NK-92 (cell line): ENCODE measurements at regions not wholly inside any gene's neighbourhood (a gene's known extent, or its start where the extent isn't known, plus 50 kb on each side); places are given as distances from the start of the nearest gene placed in this dataset.

Source experiments
- DNase-seq: peaks from one replicate; lab custom pipeline; 2025; ENCODE audit not compliant: unreplicated experiment; lab: John Stamatoyannopoulos, UW

- DNase-seq, result no peak
Observed at GRCh38 chr14:98167705-98168104, 1104.3 kb downstream of the BCL11B start.

- DNase-seq, result no peak
Observed at GRCh38 chr14:98168211-98168985, 1103.6 kb downstream of the BCL11B start.

GRCh38 chr14:98169170-98169587 is 1102.8 kb downstream of the BCL11B start:
- DNase-seq, result no peak

- no peak for DNase-seq
Observed at GRCh38 chr14:98170575-98170974, 1101.4 kb downstream of the BCL11B start.

- DNase-seq, result no peak
Observed at GRCh38 chr14:98171654-98172053, 1100.3 kb downstream of the BCL11B start.

- no peak for DNase-seq
Observed at GRCh38 chr14:98172243-98172778, 1099.7 kb downstream of the BCL11B start.

- DNase-seq, result no peak
Observed at GRCh38 chr14:98173305-98173704, 1098.7 kb downstream of the BCL11B start.

GRCh38 chr14:98174041-98174440 is 1098.0 kb downstream of the BCL11B start:
- no peak for DNase-seq

GRCh38 chr14:98175436-98175835 is 1096.6 kb downstream of the BCL11B start:
- DNase-seq, result no peak

- no peak for DNase-seq
Observed at GRCh38 chr14:98175881-98176280, 1096.1 kb downstream of the BCL11B start.

- no peak for DNase-seq
Observed at GRCh38 chr14:98176892-98177291, 1095.1 kb downstream of the BCL11B start.

- no peak for DNase-seq
Observed at GRCh38 chr14:98177551-98177950, 1094.4 kb downstream of the BCL11B start.

- no peak for DNase-seq
Observed at GRCh38 chr14:98181241-98181640, 1090.8 kb downstream of the BCL11B start.

- DNase-seq, result no peak
Observed at GRCh38 chr14:98181768-98182167, 1090.2 kb downstream of the BCL11B start.

GRCh38 chr14:98182393-98183055 is 1089.5 kb downstream of the BCL11B start:
- DNase-seq, result no peak

- DNase-seq, result no peak
Observed at GRCh38 chr14:98183556-98183955, 1088.4 kb downstream of the BCL11B start.

GRCh38 chr14:98184457-98184856 is 1087.5 kb downstream of the BCL11B start:
- no peak for DNase-seq

- DNase-seq, result no peak
Observed at GRCh38 chr14:98185036-98185435, 1087.0 kb downstream of the BCL11B start.

- DNase-seq, result no peak
Observed at GRCh38 chr14:98186140-98186539, 1085.9 kb downstream of the BCL11B start.

- DNase-seq, result no peak
Observed at GRCh38 chr14:98187281-98187680, 1084.7 kb downstream of the BCL11B start.

- DNase-seq, result no peak
Observed at GRCh38 chr14:98189062-98189461, 1082.9 kb downstream of the BCL11B start.

- no peak for DNase-seq
Observed at GRCh38 chr14:98189511-98189910, 1082.5 kb downstream of the BCL11B start.
